Omental fat pad (tissue), 3 donors: ENCODE measurements at regions not wholly inside any gene's neighbourhood (a gene's known extent, or its start where the extent isn't known, plus 50 kb on each side); places are given as distances from the start of the nearest gene placed in this dataset.

Experiments
- ATAC-seq: fragments of 150-250 bp; one replicate; pipeline ENCODE4 v1.9.1; 2016; ENCODE audit warnings: mild to moderate bottlenecking, moderate library complexity; ENCODE audit not compliant: low FRiP score
- DNase-seq: peaks from one replicate; pipeline ENCODE4 v3.0.0-alpha.2; 2019; ENCODE audit warnings: low spot score
- CTCF ChIP-seq, 3 donors: fragments of 450-650 bp; IDR thresholded peaks; one replicate each; pipeline ENCODE4 v1.5.1; 2016 to 2017; ENCODE audit warnings: antibody characterized with exemption in 3 of 3, mild to moderate bottlenecking in 3 of 3, moderate library complexity in 2 of 3

GRCh38 chr18:55858661-55859515 lies 270.9 kb upstream of the TCF4 start:
- DNase-seq (no peak), ATAC-seq (no peak)
- no peak for TF ChIP-seq CTCF (IDR thresholded peaks at IDR 0.05)

GRCh38 chr18:55857956-55858355 lies 270.0 kb upstream of the TCF4 start:
- ATAC-seq, result no peak
- no peak for TF ChIP-seq CTCF (IDR thresholded peaks at IDR 0.05)
- DNase-seq, result no peak

- ATAC-seq (no peak), DNase-seq (no peak)
- TF ChIP-seq CTCF (IDR thresholded peaks at IDR 0.05), result no peak
Observed at GRCh38 chr18:55857409-55857808, 269.4 kb upstream of the TCF4 start.

- TF ChIP-seq CTCF (IDR thresholded peaks at IDR 0.05), result no peak
- DNase-seq (no peak), ATAC-seq (no peak)
Observed at GRCh38 chr18:55856679-55857078, 268.7 kb upstream of the TCF4 start.

GRCh38 chr18:55856229-55856628 lies 268.2 kb upstream of the TCF4 start:
- no peak for DNase-seq
- no peak for TF ChIP-seq CTCF (IDR thresholded peaks at IDR 0.05)
- ATAC-seq, result peak; percentile 88

GRCh38 chr18:55853268-55853667 lies 265.3 kb upstream of the TCF4 start:
- DNase-seq, result no peak
- TF ChIP-seq CTCF (IDR thresholded peaks at IDR 0.05), result no peak
- ATAC-seq, result no peak

GRCh38 chr18:55850904-55851303 lies 262.9 kb upstream of the TCF4 start:
- DNase-seq, result no peak
- no peak for TF ChIP-seq CTCF (IDR thresholded peaks at IDR 0.05)
- no peak for ATAC-seq
